ENCODE measurements at regions not wholly inside any gene's neighbourhood (a gene's known extent, or its start where the extent isn't known, plus 50 kb on each side); places are given as distances from the start of the nearest gene placed in this dataset.
"Not testable (repeated sequence)": the region's sequence is repeated elsewhere in the genome, so short reads cannot be mapped to it uniquely, and the experiment has no call there.

DNA sequence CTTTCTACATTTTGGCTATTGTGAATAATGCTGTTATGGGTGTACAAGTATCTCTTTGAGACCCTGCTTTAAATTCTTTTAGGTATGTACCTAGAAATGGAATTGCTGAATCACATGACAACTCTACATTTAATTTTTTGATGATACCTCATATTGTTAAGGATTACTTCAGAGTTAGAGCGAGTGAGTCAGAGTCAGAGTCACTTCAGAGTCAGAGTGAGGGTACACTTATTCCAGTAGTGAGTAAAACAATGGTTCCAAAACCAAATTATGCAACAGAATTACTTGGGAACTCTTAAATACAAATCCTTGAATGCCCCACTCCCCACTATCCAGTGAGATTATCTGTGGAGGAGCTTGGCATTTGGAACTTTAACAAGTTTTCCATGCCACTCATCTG lies 50.3 kb upstream of the SNRK start:
- peak; percentile 14 for DNase-seq (ENCODE audit: low read depth)

DNA sequence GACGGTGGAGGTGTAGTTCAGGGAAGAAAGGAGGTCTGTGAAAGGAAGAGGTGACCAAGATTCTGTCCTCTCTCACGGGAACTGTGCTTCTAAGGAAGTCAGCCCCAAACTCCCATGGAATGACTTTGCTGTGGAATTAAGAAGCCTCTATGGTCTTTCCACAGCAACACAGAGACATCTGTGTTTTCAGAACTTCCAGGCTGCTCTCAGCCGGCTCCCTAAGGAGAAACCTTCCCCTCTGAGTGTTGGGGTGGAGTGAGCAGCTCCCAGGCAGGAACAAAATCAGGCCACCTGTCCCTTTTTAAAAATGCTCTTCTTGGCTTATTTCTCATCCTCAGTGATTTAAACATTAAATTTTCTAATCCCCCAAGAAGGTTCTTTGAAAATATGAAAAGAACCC lies 53.3 kb upstream of the SNRK start:
- DNase-seq (ENCODE audit: low read depth) = no peak

DNA sequence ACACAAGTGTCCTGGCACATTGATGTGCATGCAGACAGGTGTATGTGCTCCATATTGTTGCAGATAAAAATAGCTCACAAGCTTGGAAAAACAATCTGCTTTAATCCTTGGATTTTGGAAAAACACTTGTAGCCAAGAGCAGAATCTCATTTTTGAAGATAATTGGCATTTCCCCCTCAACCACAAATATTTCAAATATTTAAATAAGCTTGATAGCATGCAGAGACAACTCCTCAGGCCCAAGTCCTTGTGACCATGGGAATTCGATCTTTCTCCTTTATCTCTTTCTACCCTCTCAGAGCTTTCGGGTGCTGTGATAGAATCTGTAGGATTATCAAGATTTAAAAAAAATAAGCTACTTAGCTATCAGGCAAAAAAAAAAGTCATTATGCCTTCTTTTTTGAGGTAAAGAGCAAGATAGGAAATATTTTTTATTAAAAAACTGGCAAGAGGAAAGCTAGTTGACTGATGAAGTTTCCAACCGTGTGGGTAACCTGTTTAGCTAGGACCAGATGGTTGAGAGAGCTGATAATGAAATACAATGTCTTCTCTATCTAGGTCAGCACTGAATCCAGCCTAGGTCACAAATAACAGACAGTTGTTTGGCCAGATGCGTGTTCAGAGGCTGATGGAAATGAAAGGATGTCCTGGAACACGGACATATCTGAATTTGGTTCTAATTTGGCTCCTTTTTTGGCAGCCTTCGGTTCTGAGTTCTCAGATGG lies 54.9 kb upstream of the SNRK start:
- no peak for DNase-seq (ENCODE audit: low read depth)

DNA sequence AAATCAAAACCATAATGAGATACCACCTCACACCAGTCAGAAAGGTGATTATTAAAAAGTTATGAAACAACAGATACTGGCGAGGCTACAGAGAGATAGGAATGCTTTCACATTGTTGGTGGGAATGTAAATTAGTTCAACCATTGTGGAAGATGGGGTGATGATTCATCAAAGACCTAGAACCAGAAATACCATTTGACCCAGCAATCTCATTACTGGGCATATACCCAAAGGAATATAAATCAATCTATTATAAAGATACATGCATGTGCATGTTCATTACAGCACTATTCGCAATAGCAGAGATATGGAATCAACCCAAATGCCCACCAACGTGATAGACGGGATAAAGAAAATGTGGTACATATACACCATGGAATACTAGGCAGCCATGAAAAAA lies 56.5 kb upstream of the SNRK start:
- not testable (repeated sequence) for DNase-seq (ENCODE audit: low read depth)

GRCh38 chr3:43227685-43228084 lies 58.7 kb upstream of the SNRK start:
- not testable (repeated sequence) for DNase-seq (ENCODE audit: low read depth)

- DNase-seq (ENCODE audit: low read depth) = no peak
Observed at GRCh38 chr3:43224405-43225073, 61.8 kb upstream of the SNRK start.

DNA sequence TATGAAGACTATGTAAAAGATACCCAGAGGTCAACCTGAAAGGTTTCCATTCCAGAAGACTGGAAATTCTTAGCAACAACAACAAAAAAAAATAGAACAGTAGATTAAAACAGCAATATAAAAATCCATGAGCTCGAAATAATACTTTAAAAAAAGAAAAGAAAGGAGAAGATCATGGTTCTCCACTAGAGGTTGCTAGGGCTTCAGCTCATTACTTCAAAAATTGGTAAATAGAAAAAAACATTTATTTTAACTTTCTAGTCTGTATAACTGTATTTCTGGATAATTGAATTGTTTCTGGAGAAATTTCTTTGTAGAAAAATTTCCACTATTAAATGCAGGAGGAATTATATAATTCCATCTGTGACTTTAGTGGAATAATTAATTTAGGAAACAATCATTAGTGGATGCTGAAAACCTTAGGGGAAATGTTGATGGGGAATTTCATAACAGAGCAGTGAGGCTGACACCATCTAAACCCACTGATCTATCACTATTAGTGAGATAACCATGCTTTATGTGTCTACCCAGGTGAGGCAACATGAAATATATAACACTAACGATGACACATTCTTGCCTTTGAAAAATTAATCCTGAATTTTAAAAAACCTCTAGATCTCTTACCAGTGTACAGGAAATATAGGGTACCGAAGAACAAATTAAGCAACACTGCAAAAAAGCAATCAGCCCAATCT lies 62.5 kb upstream of the SNRK start:
- no peak for DNase-seq (ENCODE audit: low read depth)

GRCh38 chr3:43222590-43222989 lies 63.8 kb upstream of the SNRK start:
- DNase-seq (ENCODE audit: low read depth) = no peak

DNA sequence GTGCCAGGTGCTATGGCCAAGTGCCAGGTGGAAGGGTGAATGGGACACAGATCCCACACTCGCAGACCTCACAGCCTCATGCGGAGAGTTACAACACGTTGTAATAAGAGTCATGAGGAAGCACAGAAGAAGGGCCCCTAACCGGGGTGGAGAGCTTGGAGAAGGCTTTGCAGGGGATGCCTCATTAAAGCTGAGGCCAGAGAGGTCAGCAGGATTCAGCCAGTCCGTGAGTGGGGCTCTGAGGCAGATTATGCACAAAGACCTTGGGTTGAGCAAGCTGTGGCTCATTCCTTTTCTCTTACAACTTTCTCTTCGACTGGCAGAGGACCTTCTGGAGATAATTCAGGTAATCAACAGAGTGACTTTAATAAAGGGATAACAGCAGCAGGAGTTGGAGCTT lies 65.3 kb upstream of the SNRK start:
- DNase-seq (ENCODE audit: low read depth) = no peak

DNA sequence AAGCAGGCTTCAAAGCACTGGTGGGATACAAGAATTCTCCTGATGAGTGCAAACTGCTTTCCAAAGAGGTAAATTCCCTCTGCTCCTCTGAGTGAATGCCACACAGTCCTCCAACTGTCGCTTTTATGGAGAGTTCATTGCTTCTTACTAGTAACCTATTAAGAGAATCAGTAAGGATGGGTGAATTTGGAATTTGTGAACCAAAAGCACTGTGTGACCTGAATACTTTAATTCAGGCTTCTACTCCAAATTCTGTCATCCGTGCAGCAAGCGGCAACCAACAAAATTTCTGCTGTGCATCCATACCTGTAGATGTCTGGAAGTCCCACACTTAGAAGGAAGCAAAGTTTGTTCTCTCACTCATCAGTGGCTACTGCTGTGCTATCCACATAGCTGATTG lies 66.7 kb upstream of the SNRK start:
- DNase-seq (ENCODE audit: low read depth) = no peak

GRCh38 chr3:43218921-43219320 lies 67.4 kb upstream of the SNRK start:
- DNase-seq (ENCODE audit: low read depth) = no peak

DNA sequence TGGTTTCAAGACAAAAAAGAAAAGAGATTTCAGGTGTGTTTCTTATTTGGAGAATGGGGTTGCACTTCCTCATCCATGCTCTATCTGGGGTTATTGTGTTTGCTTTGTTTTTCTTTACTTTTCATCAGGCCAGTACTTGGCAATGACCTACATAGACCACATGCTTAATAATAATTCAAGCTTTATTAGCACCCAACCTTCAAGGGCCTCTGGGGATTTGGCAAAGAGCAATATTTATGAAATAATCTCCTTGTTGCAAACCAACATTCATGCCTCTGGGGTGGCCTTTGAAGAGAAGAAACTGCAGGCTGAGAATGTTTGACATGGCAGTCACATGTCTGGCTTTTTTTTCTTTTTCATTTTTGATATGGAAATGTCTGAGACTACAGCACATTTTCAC lies 68.2 kb upstream of the SNRK start:
- no peak for DNase-seq (ENCODE audit: low read depth)

DNA sequence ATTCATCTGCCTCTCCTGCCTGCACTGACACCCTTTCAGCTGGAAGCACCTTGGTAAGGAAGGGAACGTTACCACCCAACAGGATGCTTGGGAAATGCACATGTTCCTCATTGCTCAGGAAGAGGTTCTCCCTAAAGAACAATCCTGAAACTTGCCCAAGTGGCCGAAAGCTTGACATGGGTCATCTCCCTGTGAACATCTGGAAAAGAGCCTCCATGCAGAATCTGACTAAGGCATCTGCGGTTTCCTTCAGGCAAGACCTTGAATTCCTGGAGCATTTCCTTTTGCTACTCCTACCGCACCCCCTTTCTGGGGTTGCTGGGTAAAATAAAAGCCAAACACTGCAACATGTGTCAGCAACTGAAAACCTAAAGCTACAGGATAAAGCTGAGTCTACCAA lies 68.7 kb upstream of the SNRK start:
- peak; percentile 18 for DNase-seq (ENCODE audit: low read depth)

GRCh38 chr3:43217206-43217605 lies 69.1 kb upstream of the SNRK start:
- no peak for DNase-seq (ENCODE audit: low read depth)

- DNase-seq (ENCODE audit: low read depth) = no peak
Observed at GRCh38 chr3:43215663-43216275, 70.6 kb upstream of the SNRK start.

DNA sequence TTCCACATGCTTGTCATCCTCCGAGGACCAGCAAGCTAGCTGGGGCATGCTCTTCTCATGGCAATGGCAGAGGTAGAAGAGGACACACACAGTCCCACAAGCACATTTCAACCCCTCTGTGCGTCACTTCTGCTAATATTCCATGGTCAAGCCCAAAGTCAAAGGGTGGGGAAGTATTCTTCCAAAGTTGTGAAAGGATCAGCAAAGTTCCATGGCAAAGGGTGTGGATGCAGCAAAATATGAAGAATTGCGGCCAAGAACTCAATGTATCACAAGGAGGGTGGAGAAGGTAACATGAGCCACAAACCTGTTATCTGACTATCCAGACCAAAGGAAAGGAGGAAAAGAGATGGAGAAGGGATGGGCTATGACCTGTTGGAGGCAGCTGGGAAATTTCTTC lies 71.2 kb upstream of the SNRK start:
- DNase-seq (ENCODE audit: low read depth) = no peak

GRCh38 chr3:43214616-43215015 lies 71.7 kb upstream of the SNRK start:
- DNase-seq (ENCODE audit: low read depth) = no peak

DNA sequence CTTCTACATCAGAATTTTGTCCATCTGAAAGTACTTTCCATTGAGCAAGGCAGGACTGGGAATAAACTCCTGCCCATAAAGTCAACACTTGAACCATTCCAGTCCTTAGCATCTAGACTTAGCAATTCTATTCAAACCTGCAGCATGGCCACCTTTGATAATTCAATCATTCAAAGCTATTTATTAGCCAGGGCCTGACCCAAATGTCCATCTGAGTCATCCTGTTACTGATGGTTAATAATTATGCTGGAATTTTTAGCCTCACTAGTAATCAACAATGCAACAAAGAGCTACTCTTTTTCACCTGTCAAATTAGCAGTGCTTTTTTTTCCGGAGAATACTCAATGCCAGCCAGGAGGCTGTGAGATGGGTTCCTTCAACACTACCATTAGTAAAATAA lies 72.7 kb upstream of the SNRK start:
- DNase-seq (ENCODE audit: low read depth) = no peak

- no peak for DNase-seq (ENCODE audit: low read depth)
Observed at GRCh38 chr3:43212914-43213611, 73.3 kb upstream of the SNRK start.

- DNase-seq (ENCODE audit: low read depth) = no peak
Observed at GRCh38 chr3:43211681-43212080, 74.7 kb upstream of the SNRK start.

GRCh38 chr3:43210049-43211027 lies 76.0 kb upstream of the SNRK start:
- no peak for DNase-seq (ENCODE audit: low read depth)
